ENCODE measurements at regions not wholly inside any gene's neighbourhood (a gene's known extent, or its start where the extent isn't known, plus 50 kb on each side); places are given as distances from the start of the nearest gene placed in this dataset.
"Not testable (repeated sequence)": the region's sequence is repeated elsewhere in the genome, so short reads cannot be mapped to it uniquely, and the experiment has no call there.

DNA sequence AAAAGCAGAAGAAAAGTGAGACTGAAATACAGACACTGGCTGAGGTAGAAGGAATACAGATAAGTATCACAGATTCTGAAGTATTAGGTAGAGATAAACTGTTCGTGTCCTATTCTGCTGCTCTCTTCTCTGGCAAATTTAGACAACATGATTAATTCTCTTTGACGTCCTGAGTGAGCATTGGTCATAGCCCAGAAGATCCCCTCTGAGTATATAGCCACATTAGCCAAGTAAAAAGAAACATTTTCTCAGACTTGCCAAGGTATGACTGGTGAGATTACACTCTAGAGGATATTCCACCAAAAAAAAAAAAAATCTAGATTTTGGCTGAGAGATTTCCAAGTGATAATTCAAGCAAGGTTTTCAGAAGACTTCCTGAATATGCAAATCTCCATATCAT is 111.4 kb upstream of the ALCAM start:
- DNase-seq = no peak

- no peak for DNase-seq
Observed at GRCh38 chr3:105259496-105259895, 107.2 kb upstream of the ALCAM start.

GRCh38 chr3:105260385-105260784 is 106.3 kb upstream of the ALCAM start:
- DNase-seq = no peak

- no peak for DNase-seq
Observed at GRCh38 chr3:105274536-105274935, 92.2 kb upstream of the ALCAM start.

DNA sequence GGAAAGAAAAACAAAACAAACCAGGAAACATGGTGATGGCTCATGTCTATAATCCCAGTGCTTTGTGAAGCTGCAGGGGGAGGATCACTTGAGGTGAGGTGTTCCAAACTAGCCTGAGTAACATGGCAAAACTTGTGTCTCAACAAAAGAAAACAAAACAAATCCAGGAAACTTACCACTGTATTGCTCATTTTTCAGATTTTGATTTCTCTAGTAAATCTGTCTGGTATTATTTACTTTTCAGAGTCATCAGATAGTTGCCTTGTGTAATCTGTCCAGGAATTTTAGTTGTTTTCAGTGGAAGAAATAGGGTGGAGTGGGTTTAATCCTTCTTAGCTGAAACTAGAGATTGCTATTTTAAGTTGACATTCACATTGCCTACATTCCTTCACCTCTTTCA is 91.8 kb upstream of the ALCAM start:
- no peak for DNase-seq

DNA sequence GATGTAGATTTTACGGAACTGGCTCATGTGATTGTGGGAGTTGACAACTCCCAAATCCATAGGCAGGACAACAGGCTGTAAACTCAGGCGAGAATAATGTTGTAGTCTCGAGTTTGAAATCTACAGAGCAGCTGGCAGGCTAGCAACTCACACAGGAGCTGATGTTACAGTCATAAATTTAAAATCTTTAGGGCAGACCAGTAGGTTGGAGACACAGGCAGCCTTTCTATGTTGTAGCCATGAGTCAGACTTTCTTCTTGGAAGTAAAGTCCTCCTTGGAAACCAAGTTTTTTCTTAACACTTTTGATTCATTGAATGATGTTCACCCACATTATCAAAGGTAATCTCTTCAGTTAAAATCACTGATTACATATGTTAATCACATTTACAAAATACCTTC is 89.1 kb upstream of the ALCAM start:
- no peak for DNase-seq

- no peak for DNase-seq
Observed at GRCh38 chr3:105278688-105279087, 88.0 kb upstream of the ALCAM start.

DNA sequence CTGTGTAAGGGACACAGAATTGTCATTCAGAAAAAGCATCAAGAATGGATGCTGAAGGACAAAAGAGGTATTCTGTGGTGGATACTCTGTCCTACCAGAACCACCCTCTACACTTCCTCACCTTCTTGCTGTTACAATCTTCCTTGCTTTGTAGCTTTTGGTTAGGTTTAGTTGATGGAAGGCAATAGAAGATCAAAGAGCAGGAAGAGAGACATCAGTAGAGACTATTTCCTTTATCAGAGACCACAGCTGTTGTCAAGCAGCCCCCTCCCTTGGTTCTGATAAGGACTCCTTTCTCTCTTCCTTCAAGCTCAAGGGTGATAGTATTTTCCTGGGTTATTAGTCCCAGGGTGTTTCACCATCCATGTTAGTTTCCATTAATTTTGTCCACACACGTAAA is 84.7 kb upstream of the ALCAM start:
- no peak for DNase-seq

GRCh38 chr3:105284876-105285275 is 81.8 kb upstream of the ALCAM start:
- no peak for DNase-seq

GRCh38 chr3:105285653-105286241 is 81.0 kb upstream of the ALCAM start:
- DNase-seq = no peak

DNA sequence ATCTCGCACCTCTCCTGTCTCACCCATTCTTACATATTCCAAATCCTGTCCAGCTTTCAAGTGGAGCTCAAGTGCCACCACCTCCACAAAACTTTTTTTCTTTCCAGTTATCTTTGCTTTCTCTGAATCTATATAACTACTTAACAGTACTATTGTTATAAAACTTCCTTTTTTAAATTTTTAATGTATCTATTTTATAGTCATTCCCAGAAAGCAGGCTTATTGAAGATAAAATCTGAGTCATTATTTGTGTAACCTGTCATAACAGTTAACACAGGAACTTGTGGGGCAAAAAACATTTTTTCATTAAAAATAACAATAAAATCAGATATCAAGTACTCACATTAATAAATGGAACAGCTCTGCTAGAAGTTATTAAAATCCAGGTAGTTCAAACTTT is 73.3 kb upstream of the ALCAM start:
- DNase-seq = no peak

GRCh38 chr3:105296182-105296822 is 70.4 kb upstream of the ALCAM start:
- DNase-seq = not testable (repeated sequence)

DNA sequence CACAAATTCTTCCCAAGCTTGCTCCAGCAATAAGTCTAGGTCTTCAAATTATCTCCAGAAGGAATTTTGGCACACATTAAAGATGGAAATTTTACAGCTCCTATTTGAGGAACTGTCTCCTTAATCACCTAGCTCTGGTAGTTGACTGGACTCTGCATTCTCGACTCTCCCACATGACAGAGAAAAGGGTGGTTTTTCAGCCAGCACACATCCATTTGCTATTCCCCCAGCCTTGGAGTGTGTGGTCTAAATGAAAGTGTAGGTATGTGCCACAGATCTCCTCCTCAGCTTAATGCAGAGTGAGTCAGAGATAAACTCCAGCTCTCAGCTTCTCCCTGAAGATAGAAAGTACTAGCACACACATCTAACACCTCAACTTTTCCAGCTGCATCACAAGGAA is 62.2 kb upstream of the ALCAM start:
- no peak for DNase-seq

GRCh38 chr3:105315144-105315543 is 51.6 kb upstream of the ALCAM start:
- no peak for DNase-seq

DNA sequence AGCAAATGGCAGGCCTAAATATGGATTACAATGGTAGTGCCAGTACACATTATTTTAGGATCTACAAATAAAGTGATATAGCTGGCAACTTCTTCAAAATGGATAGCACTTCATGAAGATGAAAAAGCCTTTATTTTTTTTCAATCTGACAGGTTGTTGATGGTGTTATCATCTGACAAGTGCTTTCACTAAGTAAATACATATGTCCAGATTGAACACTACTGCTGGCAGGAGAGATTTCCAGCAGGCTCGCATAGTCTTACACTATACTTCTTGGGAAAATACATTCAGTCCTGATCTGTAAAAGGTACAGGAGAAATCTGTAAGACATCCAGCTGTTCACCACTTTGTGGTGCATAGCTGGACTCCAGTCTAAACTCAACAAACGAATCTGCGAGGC is 50.9 kb upstream of the ALCAM start:
- DNase-seq = no peak

DNA sequence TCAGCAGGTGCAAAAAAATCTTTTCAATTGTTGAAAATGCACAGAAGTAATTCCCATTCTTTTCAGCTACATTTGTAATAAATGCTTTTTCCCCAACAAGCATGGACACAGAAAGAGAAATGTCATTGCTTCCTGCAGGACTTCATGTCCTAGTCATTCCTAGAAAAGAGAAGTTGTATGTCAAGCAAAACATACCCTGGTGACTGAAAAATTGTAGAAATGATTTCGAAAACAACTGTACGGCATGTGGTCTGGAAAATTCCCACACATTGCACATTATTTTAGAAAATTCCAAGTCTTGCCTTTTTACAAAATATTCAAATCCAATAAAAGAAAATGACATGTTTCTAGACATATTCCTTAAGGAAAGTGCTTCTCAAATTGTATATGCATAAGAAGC is 50.4 kb upstream of the ALCAM start:
- DNase-seq = no peak

All from amygdala (tissue), 56 donors.